NCI-H1930 (cell line): ENCODE measurements at regions not wholly inside any gene's neighbourhood (a gene's known extent, or its start where the extent isn't known, plus 50 kb on each side); places are given as distances from the start of the nearest gene placed in this dataset.
"Not testable (repeated sequence)": the region's sequence is repeated elsewhere in the genome, so short reads cannot be mapped to it uniquely, and the experiment has no call there.

Experiments
- DNase-seq, 2 experiments: peaks; one replicate each; lab custom pipeline; 2025; lab: John Stamatoyannopoulos, UW

DNA sequence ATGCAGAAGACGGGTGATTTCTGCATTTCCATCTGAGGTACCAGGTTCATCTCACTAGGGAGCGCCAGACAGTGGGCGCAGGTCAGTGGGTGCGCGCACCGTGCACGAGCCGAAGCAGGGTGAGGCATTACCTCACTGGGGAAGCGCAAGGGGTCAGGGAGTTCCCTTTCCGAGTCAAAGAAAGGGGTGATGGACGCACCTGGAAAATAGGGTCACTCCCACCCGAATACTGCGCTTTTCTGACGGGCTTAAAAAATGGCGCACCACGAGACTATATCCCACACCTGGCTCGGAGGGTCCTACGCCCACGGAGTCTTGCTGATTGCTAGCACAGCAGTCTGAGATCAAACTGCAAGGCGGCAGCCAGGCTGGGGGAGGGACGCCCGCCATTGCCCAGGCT, 1246.0 kb upstream of the PABPC4L start:
- not testable (repeated sequence) for DNase-seq

DNA sequence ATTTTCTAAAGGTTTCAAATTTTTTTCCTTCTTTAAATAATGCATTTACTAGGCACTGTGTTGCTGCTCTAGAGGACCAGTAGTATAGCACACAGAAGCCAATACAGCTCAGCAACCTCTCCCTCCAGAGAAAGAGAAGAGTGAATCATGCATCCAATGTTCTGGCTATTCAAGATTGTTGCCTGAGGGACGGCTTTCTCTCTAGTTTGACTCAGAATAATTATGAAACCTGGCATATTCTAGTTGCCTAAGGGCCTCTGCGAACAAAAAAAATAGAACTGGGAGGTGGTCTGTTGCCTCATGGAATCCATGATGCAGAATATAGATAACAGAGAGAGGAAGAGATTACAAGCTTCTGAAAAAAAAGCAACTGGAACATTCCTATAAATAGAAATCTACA, 1233.3 kb upstream of the PABPC4L start:
- no peak for DNase-seq

DNA sequence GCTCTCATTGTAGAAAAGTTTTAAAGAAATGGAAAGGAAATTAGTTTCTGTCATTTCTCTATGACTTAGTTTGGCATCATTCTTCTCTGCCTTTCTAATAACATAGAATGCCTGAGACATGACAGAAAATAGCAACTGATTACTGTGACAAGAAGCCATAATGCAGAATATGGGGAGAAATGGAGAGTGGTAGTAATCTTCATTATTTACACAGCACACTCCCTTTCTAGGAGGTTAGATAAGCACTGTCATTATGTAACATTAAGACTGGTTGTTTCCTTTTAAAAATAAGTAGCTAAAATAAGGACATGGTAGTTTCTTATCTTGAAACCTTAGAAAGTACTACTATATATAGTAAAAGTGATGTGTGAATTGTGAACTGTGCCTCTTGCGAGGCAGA, 1227.9 kb upstream of the PABPC4L start:
- no peak for DNase-seq

DNA sequence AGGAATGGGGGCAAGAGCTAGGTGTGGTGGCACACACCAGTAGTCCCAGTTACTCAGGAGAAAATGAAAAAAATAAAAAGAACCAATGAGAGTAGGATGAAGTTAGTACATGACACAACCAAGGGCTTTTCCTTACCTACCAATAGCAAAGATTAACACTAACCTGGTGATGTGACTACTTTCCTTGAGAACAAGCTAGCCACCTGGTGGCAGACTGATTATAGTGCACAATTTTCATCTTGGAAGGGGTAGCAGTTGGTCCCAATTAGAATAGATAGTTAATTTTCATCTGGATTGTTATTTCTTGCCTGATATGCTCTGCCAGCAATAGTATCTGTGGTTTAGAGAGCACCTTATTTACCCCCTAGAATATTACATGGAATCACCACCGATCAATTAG, 1216.8 kb upstream of the PABPC4L start:
- DNase-seq = no peak

DNA sequence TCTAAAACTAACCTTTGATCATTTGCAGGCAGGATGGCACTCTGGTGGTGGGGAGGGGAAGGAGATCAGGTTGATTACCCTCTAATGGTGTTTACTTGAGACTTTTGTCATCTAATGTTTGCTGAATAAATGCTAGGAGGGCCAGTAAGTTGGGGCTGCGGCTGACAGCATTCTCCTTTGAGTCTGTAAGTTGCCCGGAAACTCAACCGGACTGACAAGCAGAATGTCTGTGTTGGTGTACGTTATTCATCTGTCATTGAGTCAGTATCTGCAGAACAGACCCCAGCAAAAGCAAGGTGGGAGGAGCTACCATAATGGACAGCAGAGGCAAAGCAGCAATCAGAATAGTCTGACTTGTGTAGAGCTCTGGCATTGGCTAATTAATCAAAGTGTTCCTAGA, 1210.6 kb upstream of the PABPC4L start:
- DNase-seq = no peak

DNA sequence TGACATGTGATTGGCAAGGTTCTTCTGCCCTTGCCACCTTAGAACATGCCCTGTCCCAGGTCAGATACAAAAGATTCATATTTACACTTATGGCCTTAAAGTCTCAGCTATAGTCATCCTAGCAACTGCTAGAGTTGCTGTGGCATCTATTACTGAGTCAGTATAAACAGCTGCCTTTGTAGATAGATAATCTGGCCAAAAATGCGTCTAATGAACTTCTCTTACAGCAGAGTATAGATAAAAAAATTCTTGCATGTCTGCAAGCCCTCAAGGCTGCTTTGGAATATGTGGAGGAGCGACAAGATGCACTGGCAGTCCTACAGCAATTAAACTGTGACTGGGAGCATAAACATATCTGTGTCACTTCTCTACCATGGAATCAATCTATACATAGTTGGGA, 1209.7 kb upstream of the PABPC4L start:
- no peak for DNase-seq

DNA sequence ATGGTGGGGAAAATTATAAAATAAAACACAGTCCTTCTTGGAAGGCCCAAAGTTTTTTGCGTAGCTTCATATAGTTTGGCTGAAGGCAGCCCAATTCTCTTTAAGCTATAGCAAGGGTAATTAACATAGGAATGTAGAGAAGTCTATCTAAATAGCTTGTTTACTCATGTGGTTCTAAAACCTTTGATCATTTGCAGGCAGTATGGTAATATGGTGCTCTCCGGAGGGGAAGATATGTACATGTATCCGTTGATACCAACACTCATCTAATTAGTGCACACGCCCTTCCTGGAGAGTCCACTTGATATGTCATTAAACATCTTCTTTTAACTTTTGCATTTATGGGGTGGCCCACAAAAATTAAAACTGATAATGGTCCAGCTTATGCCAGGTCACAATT, 1207.7 kb upstream of the PABPC4L start:
- not testable (repeated sequence) for DNase-seq

DNA sequence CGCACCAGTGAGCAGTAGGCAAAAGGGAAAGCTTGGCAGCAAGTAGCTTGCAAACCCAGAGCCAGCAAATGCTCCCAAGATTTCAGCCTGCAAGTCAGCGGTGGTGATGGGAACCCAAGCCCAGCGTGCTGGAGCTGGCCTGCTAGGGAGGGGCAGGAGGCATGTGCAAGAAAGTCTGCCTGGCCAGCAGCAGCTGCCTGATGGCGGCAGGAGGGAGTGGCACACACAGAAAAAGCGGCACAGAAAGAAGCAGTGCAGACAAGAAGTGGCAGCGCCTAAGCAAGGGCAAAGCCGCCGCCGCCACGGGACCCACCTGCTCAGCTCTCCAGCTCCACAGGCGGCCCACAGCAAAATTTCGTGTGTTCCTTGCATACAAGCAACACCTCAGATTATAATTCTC, 1206.5 kb upstream of the PABPC4L start:
- no peak for DNase-seq

DNA sequence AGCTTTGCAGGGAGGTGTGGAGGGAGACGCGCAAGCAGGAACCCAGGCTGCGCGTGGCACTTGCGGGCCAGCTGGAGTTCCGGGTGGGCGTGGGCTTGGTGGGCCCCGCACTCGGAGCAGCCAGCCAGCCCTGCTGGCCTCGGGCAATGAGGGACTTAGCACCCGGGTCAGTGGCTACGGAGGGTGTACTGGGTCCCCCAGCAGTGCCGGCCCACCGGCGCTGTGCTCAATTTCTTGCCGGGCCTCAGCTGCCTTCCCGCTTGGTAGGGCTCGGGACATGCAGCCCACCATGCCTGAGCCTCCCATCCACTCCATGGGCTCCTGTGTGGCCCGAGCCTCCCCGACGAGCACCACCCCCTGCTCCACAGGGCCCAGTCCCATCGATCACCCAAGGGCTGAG, 1205.0 kb upstream of the PABPC4L start:
- not testable (repeated sequence) for DNase-seq

DNA sequence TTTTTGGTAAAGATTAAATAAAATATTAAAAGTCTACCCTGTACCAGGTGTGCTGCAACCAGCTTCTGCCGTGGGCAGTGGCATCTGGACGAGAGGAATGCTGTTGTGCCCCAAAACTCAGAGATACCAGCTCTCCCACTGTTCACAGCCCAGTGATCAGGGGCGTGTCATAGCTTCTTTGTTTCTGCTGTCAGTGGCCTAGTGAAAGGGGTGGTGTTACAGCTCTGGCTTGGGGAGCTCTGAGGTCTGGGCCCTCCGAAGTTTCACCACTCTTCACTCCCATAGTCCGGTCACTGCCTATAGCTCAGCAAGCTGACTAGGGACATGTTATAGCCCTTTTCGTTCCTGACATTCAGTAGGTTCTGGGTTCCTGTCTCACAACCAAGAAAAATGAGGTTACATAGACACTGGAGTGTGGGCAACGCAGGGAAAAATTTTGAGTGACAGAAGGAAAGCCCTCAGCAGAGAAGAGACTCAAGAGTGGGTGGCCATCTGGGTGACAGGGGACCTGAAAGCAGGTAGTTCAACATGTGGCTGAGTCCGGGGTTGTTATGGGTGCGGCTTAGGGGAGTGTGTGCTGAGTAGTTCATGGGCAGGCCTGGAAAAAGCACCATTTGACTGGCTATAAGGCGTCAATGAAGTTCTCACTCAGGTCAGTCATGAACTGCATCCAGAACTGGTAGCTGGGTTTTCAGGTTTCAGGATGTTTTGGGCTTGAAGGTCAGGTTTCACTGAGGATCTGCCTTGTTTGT, 1184.4 kb upstream of the PABPC4L start:
- DNase-seq = no peak

DNA sequence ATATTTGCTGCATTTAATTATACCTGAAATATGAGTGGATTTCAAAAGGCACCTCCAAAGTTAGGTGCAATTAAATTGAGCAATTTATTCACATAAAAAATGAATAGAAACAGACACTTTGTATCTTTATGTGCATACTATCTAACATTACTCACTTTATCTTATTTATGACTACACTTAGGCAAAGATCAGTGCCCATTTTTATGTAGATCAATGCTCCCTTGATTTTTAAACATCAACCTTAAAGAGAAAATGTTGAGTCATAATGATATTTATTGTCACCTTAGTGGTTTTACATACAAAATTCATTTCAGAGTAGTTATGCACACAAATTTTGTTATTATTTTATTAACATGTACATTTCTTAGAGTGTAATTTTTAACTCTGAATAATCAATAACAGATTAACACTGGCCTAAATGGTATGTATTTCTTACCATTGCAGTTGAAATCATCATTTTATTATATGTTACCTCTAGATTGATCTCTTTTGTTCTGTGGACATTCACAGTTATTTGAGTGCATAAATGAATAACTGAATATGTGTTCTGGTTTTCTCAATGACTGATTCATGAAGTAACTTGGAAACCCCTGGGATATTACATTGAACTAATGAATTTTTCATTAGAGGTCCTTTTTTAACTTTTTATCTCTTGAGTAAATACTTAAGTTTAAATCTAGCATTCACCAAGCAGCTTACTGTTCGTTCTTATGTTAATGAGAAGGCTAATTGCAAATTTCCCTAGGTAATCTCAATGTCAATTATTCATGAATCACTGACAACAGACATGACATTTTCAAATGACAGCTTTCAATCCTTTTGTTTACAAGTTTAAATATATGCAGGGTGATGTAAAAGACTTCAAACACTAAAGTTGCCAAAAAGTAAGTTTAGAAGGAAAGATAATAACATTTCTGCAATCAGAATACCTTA, 1182.0 kb upstream of the PABPC4L start:
- no peak for DNase-seq

DNA sequence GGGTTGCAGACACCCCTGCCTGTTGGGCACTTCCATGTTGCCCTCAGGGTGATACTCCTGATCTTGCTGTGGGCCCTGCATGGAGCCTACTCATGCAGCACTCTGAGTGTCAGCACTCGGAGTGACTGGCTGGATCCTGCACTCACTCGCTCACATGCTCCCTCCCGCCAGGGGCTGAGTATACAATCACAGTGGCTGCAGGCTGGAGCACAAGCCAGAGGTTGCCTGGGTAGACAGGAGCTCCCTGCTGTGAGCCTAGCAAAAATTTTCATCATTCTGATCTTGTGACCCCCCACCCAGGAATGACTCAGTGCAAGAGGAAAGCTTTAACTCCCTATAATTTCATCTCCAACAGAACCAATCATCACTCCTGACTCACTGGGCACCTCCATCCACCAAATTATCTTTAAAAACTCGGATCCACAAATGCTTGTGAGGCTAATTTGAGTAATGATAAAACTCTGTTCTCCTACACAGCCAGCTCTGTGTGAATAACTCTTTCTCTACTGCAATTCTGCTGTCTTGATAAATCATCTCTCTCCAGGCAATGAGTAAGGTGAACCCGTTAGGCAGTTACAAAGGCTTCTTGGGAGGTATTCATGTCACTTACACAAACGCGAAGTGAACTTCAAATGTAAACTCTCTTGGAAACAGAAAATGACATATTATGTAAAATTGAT, 1180.8 kb upstream of the PABPC4L start:
- DNase-seq = no peak

DNA sequence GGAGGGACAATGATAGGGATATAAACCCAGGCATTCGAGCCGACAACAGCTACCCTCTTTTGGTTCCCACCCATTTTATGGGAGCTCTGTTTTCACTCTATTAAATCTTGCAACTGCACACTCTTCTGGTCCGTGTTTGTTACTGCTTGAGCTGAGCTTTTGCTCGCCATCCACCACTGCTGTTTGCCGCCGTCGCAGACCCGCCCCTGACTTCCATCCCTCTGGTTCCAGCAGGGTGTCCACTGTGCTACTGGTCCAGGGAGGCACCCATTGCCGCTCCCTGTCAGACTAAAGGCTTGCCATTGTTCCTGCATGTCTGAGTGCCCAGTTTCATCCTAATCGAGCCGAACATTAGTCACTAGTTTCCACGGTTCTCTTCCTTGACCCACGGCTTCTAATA, 1170.5 kb upstream of the PABPC4L start:
- DNase-seq = no peak

DNA sequence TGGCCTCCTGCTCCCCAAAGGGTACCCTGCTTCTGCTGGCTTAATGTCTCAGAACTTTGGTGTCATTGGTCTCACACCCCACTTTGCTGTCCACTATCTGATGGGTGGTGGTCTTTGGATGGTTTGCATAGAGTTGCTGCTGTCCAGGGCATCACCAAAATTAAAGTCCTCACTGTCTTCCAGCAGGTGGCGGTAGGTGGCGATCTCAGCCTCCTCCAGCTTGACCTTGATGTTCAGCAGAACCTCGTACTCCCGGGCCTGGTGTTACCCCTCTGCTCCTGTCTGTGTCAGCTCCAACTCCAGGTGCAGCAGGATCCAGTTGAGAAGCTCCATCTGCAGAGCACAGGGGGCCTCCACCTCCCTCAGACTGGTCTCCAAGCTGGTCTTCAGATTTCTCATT, 1169.5 kb upstream of the PABPC4L start:
- DNase-seq = no peak

DNA sequence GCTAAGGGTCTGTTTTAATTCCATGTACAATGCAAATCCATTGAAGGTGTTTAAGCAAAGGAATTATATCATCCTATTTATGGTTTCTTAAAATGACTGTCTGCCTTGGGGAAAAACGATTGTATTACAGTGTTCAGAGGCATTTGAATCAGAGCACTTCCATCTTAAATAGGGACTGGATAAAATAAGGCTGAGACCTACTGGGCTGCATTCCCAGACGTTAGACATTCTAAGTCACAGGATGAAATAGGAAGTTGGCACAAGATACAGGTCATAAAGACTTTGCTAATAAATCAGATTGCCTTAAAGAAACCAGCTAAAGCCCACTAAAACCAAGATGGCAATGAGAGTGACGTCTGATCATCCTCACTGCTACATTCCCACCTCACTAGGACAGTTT, 1167.2 kb upstream of the PABPC4L start:
- no peak for DNase-seq

DNA sequence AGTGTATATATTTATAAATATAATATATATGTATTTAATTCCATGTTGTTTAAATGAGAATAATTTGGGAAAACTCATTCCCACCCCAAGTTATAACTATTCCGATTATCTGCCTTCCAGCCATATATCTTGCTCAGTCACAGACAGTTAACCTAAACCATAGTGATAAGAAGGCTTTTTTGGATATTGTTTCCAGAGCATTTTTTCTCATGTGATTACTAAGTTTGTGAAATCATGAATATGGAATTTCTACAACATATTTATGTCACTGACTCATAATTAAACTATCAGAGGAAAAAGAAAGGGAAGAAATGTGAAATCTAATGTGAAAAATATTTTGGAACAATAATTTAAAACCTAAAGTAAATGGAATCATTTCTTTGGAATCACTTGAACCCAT, 1163.5 kb upstream of the PABPC4L start:
- no peak for DNase-seq

DNA sequence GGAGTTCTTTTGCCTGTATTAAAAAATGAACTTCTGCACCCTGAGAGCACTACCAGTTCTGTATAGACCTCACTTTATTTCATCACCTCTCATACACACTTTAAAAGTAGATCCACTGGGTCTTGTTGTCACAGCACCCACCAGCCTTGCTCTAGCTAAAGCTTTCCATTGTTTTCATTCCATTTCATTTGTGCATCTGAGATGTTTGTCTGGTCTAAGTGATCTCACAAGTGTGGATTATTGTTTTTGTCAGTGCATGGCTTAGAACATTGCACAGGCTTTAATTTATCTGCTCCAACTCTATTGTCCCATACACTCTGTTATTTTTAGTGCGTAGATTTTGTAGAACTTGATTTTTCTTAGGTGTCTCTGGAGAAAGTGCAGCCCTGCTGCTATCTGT, 1157.5 kb upstream of the PABPC4L start:
- DNase-seq = no peak

DNA sequence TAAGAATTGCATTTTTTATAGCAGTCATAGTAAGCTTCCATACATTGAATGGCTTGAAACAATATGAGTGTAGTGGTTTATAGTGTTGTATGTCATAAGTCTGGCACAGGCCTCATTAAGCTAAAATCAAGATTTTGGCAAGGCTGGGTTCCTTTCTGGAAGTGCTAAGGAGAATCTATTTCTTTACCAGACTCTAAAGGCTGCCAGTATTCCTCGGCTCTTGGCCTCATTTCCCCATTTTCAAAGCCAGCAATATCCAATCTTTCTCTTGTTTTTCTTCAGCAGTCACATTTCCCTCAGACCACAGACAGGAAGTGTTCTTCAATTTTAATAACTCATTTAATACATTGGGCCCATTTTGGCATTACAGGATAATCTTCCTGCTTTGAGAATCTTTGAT, 1155.5 kb upstream of the PABPC4L start:
- DNase-seq = no peak

DNA sequence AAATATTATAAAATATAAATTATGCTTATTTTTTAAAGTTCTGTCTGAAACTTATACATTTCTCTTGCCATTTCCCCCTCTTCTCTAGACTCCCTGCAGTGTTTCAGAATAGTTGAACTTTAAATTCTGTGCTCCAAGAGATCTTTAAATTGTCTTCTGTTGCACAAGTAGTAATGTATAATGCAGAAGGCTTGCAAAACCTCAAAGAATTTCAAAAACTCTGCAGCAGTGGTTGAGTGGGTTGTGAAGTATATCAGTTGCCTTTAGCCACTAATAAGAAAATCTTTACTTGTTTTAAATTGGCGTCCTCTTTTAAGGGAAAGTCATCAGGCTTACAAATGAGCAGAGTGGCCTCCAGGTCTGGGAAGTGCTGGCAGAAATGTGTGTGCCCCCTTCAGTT, 1153.3 kb upstream of the PABPC4L start:
- DNase-seq = no peak

DNA sequence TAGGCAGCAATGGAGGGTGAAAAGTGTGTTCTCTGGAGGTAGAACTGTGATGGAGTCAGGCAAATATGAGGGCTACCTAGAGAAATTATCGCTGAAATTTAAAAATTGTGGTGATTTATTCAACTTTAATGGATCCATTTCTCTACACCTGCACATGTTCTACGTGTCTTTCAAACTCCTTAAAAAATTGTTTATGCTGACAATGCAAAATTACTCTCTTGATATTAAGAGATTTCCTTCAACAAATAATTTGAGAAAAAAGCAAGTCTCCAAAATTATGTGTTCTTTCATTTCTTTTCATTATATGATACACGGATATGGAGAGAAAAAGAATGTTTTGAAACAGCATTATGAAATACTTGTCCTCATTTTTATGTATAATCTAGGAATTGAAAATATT, 1151.4 kb upstream of the PABPC4L start:
- DNase-seq = no peak

DNA sequence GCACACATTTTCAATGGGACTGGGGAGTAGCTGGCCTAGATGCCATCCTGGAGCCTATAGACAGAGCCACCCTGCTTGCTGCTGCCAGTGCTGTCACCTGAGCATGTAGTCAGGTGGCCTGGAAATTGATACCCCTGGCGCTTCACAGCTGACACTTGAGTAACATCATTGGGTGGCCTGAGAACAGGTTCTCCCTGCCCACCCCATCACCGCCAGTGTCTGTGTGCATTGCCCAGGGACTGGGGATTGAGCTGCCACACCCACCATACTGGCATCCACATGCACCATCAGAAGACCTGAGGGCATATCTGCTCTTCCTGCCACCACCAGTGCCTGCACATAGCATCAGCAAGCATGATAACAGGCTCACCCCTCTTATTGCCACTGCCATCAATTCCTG, 1142.9 kb upstream of the PABPC4L start:
- DNase-seq = no peak

DNA sequence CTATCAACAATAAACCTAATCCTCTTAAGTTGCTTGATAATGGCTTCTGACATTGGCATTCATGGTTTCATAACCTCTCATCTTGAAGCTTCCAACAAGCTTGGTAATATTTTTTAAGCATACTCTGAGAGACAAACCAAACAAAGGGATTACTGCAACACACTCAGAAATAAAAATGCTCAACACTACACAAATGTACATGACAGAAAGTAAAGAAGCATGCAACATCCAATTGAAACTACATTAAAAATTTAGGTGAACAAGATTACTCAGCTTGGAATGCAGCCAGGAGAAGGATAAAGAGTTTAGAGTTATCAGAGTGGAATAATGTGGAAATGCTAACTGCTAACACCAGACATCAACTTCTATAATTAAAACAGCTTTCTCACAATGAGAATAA, 1136.6 kb upstream of the PABPC4L start:
- DNase-seq = no peak

DNA sequence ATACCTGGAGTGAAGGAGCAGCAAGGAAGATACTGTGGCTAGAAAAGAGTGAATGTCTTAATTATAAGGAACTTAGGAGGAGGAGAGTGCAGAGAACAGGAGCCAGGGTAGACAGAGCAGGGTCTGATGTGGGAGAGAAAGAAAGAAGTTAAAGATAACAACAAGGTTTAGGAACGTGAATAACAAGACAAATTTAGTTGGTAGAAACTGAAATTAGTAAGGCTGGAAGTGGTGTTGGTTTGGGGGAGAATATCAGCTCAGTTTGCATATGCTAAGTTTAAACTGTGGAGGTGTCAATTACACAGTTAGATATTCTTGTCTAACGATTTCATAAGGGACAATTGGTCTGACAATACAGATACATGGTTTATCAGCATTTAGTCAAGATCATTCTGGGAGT, 1123.7 kb upstream of the PABPC4L start:
- DNase-seq = no peak
